ENCODE measurements at regions not wholly inside any gene's neighbourhood (a gene's known extent, or its start where the extent isn't known, plus 50 kb on each side); places are given as distances from the start of the nearest gene placed in this dataset.

GRCh38 chr5:2381861-2382260 is 369.6 kb downstream of the IRX2 start (continued):
- TF ChIP-seq CHD7 (IDR thresholded peaks at IDR 0.05; ENCODE audit: insufficient replicate concordance, low read length) = no peak
- no peak for TF ChIP-seq PHF8 (conservative IDR thresholded peaks at IDR 0.05; ENCODE audit: low read depth, low read length)

All from H1 (cell line).